ENCODE measurements at regions not wholly inside any gene's neighbourhood (a gene's known extent, or its start where the extent isn't known, plus 50 kb on each side); places are given as distances from the start of the nearest gene placed in this dataset.

DNA sequence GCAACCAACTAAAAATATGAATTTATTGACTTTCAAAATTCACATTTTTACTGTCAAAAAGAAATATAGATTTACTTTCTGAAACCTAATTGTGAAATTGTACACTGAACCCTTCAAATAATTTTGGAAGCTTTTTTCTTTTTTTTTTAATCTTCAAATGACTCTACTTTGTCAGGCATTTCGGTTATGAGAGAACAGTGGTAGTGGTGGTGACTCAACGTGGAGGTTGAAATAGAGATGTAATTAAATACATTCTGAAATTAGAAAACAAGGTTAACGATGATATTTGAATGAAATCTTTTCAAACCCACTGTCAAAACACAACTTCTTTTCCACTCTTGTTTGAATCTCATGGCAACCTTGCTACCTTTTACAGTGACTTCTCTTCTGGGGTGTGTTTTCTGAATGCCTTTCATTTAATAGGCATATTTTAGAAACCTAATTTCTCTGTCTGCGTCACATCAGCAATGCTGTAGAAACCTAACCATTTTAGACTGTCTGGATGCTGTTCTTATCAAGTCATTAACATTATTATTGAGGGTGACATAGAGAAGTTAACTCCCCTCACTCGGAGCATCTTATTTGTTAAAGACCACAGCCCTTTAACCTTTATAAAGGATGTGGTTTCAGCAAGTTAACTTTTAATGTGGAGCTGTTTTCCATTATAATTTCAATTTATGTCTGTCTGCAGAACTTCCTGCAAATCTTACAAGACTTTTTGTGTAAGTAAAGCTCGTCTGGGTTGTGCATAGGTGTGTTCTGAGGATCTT, 136.8 kb downstream of the PCDH7 start:
- FAIRE-seq (no peak), DNase-seq (ENCODE audit: low read depth in 1 of 2, low spot score in 2 of 2) (no peak)
- no peaks in the 10 kb centered on the region for H3K79me1 ChIP-seq (ENCODE audit: low read depth, low read length)
- H4K8ac ChIP-seq (ENCODE audit: extremely low read depth, insufficient read depth, low read length): no peak overlapping the region
- no peak overlapping the region for H3K14ac ChIP-seq (ENCODE audit: insufficient read length)
- no peak overlapping the region for H2BK20ac ChIP-seq (ENCODE audit: low read length)
- WGBS, 2 experiments (ENCODE audit: extremely low coverage in 1 of 2, insufficient coverage in 1 of 2, insufficient read length in 1 of 2, insufficient replicate concordance in 2 of 2, low coverage in 1 of 2, low lambda C conversion rate in 2 of 2, missing lambda C conversion rate in 1 of 2): 93% methylated on average over 6 of the region's 6 CpGs; no CpG with 5 or more reads in 1 of the 2 experiments
- H3K23ac ChIP-seq (ENCODE audit: insufficient read length): no peak overlapping the region
- no peak overlapping the region for H3K56ac ChIP-seq (replicated peaks; ENCODE audit: insufficient read length, low read depth, low read length)
- H3K4ac ChIP-seq (replicated peaks; ENCODE audit: insufficient read length, low read depth, low read length): no peak overlapping the region
- H2AK5ac ChIP-seq (ENCODE audit: low read depth, low read length): no peak overlapping the region
- H2BK120ac ChIP-seq (replicated peaks; ENCODE audit: low read depth, low read length): no peak overlapping the region
- no peak overlapping the region for H3K27ac ChIP-seq (ENCODE audit: low read depth, low read length)
- H3K9ac ChIP-seq (replicated peaks in 1 of 4; ENCODE audit: extremely low read depth in 1 of 4, low read depth in 3 of 4, low read length in 3 of 4): no peak overlapping the region
- H2AFZ ChIP-seq (ENCODE audit: low read length): no peak overlapping the region
- no peaks in the 10 kb centered on the region for H3K9me3 ChIP-seq (ENCODE audit: insufficient read depth in 2 of 2, low read depth in 1 of 2, low read length in 1 of 2)
- H3K4me3 ChIP-seq (ENCODE audit: extremely low read depth in 1 of 4, insufficient read depth in 2 of 4, low read depth in 3 of 4, low read length in 4 of 4): no peak overlapping the region
- no peaks in the 10 kb centered on the region for H4K20me1 ChIP-seq (replicated peaks in 1 of 2; ENCODE audit: control insufficient read depth in 1 of 2, insufficient read depth in 2 of 2, low read length in 2 of 2)
- no peak overlapping the region for H2BK15ac ChIP-seq (ENCODE audit: low read length)
- no peak overlapping the region for H2BK5ac ChIP-seq (ENCODE audit: low read depth, low read length)
- CTCF ChIA-PET (ENCODE audit: partially characterized antibody): no interaction called here
- H4K5ac ChIP-seq (ENCODE audit: insufficient read length, low read depth, low read length): no peak overlapping the region
- no peaks in the 10 kb centered on the region for H3K36me3 ChIP-seq (ENCODE audit: control insufficient read depth in 2 of 4, insufficient read depth in 4 of 4, low read length in 3 of 4)
- H3K79me2 ChIP-seq (ENCODE audit: control insufficient read depth in 1 of 2, insufficient read depth in 2 of 2, low read length in 2 of 2): no peaks in the 10 kb centered on the region
- H3K23me2 ChIP-seq (ENCODE audit: low read depth, low read length): no peaks in the 10 kb centered on the region
- no peak overlapping the region for H3K18ac ChIP-seq (ENCODE audit: extremely low read depth, low read length)
- H3K4me2 ChIP-seq (ENCODE audit: insufficient read depth in 1 of 2, low read depth in 2 of 2, low read length in 2 of 2): no peak overlapping the region
- H4K91ac ChIP-seq (replicated peaks; ENCODE audit: insufficient read length, low read length): no peak overlapping the region
- no peaks in the 10 kb centered on the region for H3K27me3 ChIP-seq (replicated peaks in 1 of 4; ENCODE audit: control insufficient read depth in 3 of 4, extremely low read depth in 1 of 4, insufficient read depth in 3 of 4, low read length in 3 of 4)
- TF ChIP-seq EZH2 (IDR thresholded peaks at IDR 0.05; ENCODE audit: low read depth, low read length, severe bottlenecking) (no peak), FOSL1 (IDR thresholded peaks at IDR 0.05; ENCODE audit: insufficient read depth, low read depth, low read length) (no peak), JUND (IDR thresholded peaks at IDR 0.05; ENCODE audit: low read length) (no peak), CREB1 (IDR thresholded peaks at IDR 0.05) (no peak), NANOG (IDR thresholded peaks at IDR 0.05; ENCODE audit: insufficient read depth, low read depth, low read length, poor library complexity, severe bottlenecking) (no peak), HDAC6 (IDR thresholded peaks at IDR 0.05; ENCODE audit: low read depth, low read length) (no peak)
- TF ChIP-seq, protein P1, sequence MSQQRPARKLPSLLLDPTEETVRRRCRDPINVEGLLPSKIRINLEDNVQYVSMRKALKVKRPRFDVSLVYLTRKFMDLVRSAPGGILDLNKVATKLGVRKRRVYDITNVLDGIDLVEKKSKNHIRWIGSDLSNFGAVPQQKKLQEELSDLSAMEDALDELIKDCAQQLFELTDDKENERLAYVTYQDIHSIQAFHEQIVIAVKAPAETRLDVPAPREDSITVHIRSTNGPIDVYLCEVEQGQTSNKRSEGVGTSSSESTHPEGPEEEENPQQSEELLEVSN (IDR thresholded peaks at IDR 0.05): no peak
- H3K4me1 ChIP-seq (replicated peaks in 1 of 4; ENCODE audit: control insufficient read depth in 3 of 4, insufficient read depth in 4 of 4, low read length in 3 of 4): peaks cover 0 to 2% (median 0%) of the 10 kb centered on the region in 4 experiments; a peak in 1 of 7 replicates
- H2BK12ac ChIP-seq (ENCODE audit: low read depth, low read length): no peak overlapping the region
- POLR2A ChIA-PET (ENCODE audit: partially characterized antibody): no interaction called here
